ENCODE measurements at regions not wholly inside any gene's neighbourhood (a gene's known extent, or its start where the extent isn't known, plus 50 kb on each side); places are given as distances from the start of the nearest gene placed in this dataset.
"Not testable (repeated sequence)": the region's sequence is repeated elsewhere in the genome, so short reads cannot be mapped to it uniquely, and the experiment has no call there.

GRCh38 chr16:86951041-86951822, 366.0 kb downstream of the C16orf95 start:
- H3K4me3 Mint-ChIP-seq: no peak overlapping the region
- H3K9me3 Mint-ChIP-seq: no peaks in the 10 kb centered on the region
- H3K27ac Mint-ChIP-seq: no peak overlapping the region
- DNase-seq (no peak), ATAC-seq (no peak)
- H3K27me3 Mint-ChIP-seq: peaks cover 9% of the 10 kb centered on the region
- H3K4me1 Mint-ChIP-seq: no peaks in the 10 kb centered on the region
- no peaks in the 10 kb centered on the region for H3K36me3 Mint-ChIP-seq (ENCODE audit: low read depth)

- DNase-seq (no peak), ATAC-seq (no peak)
- H3K4me3 Mint-ChIP-seq: no peak overlapping the region
- no peaks in the 10 kb centered on the region for H3K36me3 Mint-ChIP-seq (ENCODE audit: low read depth)
- peaks cover 12% of the 10 kb centered on the region for H3K27me3 Mint-ChIP-seq
- peaks cover 5% of the 10 kb centered on the region for H3K4me1 Mint-ChIP-seq
- no peaks in the 10 kb centered on the region for H3K9me3 Mint-ChIP-seq
- no peak overlapping the region for H3K27ac Mint-ChIP-seq
Observed at GRCh38 chr16:86951831-86952598, 365.2 kb downstream of the C16orf95 start.

- no peak overlapping the region for H3K27ac Mint-ChIP-seq
- H3K9me3 Mint-ChIP-seq: no peaks in the 10 kb centered on the region
- H3K4me1 Mint-ChIP-seq: peaks cover 5% of the 10 kb centered on the region
- H3K4me3 Mint-ChIP-seq: no peak overlapping the region
- peaks cover 12% of the 10 kb centered on the region for H3K27me3 Mint-ChIP-seq
- no peaks in the 10 kb centered on the region for H3K36me3 Mint-ChIP-seq (ENCODE audit: low read depth)
- DNase-seq: no peak
- no peak for ATAC-seq
Observed at GRCh38 chr16:86952769-86953168, 364.4 kb downstream of the C16orf95 start.

- Mint-ChIP-seq H3K36me3 (ENCODE audit: low read depth) (no peaks in the 10 kb centered on the region), H3K9me3 (no peaks in the 10 kb centered on the region), H3K27ac (no peak overlapping the region), H3K4me1 (peaks cover 5% of the 10 kb centered on the region), H3K4me3 (no peak overlapping the region), H3K27me3 (peaks cover 16% of the 10 kb centered on the region)
- DNase-seq (no peak), ATAC-seq (no peak)
Observed at GRCh38 chr16:86953631-86954391, 363.4 kb downstream of the C16orf95 start.

- Mint-ChIP-seq H3K9me3 (no peaks in the 10 kb centered on the region), H3K27me3 (peaks cover 18% of the 10 kb centered on the region), H3K4me1 (peaks cover 5% of the 10 kb centered on the region), H3K4me3 (no peak overlapping the region), H3K36me3 (ENCODE audit: low read depth) (no peaks in the 10 kb centered on the region), H3K27ac (no peak overlapping the region)
- no peak for ATAC-seq
- DNase-seq: no peak
Observed at GRCh38 chr16:86955136-86955855, 361.9 kb downstream of the C16orf95 start.

- no peak for ATAC-seq
- peaks cover 5% of the 10 kb centered on the region for H3K4me1 Mint-ChIP-seq
- H3K36me3 Mint-ChIP-seq (ENCODE audit: low read depth): no peaks in the 10 kb centered on the region
- DNase-seq: no peak
- H3K27me3 Mint-ChIP-seq: peaks cover 22% of the 10 kb centered on the region
- H3K9me3 Mint-ChIP-seq: no peaks in the 10 kb centered on the region
- no peak overlapping the region for H3K4me3 Mint-ChIP-seq
- H3K27ac Mint-ChIP-seq: no peak overlapping the region
Observed at GRCh38 chr16:86956437-86956836, 360.8 kb downstream of the C16orf95 start.

- not testable (repeated sequence) for ATAC-seq; H3K27ac Mint-ChIP-seq; H3K9me3 Mint-ChIP-seq; H3K4me1 Mint-ChIP-seq; DNase-seq; H3K4me3 Mint-ChIP-seq; H3K36me3 Mint-ChIP-seq (ENCODE audit: low read depth)
- H3K27me3 Mint-ChIP-seq: peaks cover 19% of the 10 kb centered on the region
Observed at GRCh38 chr16:86957662-86958198, 359.5 kb downstream of the C16orf95 start.

GRCh38 chr16:86958423-86958822, 358.8 kb downstream of the C16orf95 start:
- Mint-ChIP-seq H3K4me1 (peaks cover 5% of the 10 kb centered on the region), H3K9me3 (no peaks in the 10 kb centered on the region), H3K27me3 (peaks cover 15% of the 10 kb centered on the region), H3K36me3 (ENCODE audit: low read depth) (no peaks in the 10 kb centered on the region), H3K4me3 (no peak overlapping the region), H3K27ac (no peak overlapping the region)
- ATAC-seq (no peak), DNase-seq (no peak)

- no peak overlapping the region for H3K27ac Mint-ChIP-seq
- H3K27me3 Mint-ChIP-seq: peaks cover 15% of the 10 kb centered on the region
- H3K4me1 Mint-ChIP-seq: peaks cover 5% of the 10 kb centered on the region
- ATAC-seq: no peak
- no peaks in the 10 kb centered on the region for H3K9me3 Mint-ChIP-seq
- no peak overlapping the region for H3K4me3 Mint-ChIP-seq
- no peak for DNase-seq
- H3K36me3 Mint-ChIP-seq (ENCODE audit: low read depth): no peaks in the 10 kb centered on the region
Observed at GRCh38 chr16:86959091-86959651, 358.0 kb downstream of the C16orf95 start.

- peaks cover 5% of the 10 kb centered on the region for H3K4me1 Mint-ChIP-seq
- no peak overlapping the region for H3K27ac Mint-ChIP-seq
- H3K36me3 Mint-ChIP-seq (ENCODE audit: low read depth): no peaks in the 10 kb centered on the region
- H3K27me3 Mint-ChIP-seq: peaks cover 15% of the 10 kb centered on the region
- H3K9me3 Mint-ChIP-seq: no peaks in the 10 kb centered on the region
- DNase-seq (no peak), ATAC-seq (no peak)
- no peak overlapping the region for H3K4me3 Mint-ChIP-seq
Observed at GRCh38 chr16:86959729-86960128, 357.5 kb downstream of the C16orf95 start.

- no peak for DNase-seq
- Mint-ChIP-seq H3K27ac (no peak overlapping the region), H3K27me3 (peaks cover 13% of the 10 kb centered on the region), H3K4me3 (no peak overlapping the region), H3K9me3 (no peaks in the 10 kb centered on the region), H3K36me3 (ENCODE audit: low read depth) (no peaks in the 10 kb centered on the region), H3K4me1 (peaks cover 5% of the 10 kb centered on the region)
- no peak for ATAC-seq
Observed at GRCh38 chr16:86960266-86960665, 356.9 kb downstream of the C16orf95 start.

- H3K4me3 Mint-ChIP-seq: no peak overlapping the region
- ATAC-seq (no peak), DNase-seq (no peak)
- H3K27ac Mint-ChIP-seq: no peak overlapping the region
- H3K27me3 Mint-ChIP-seq: peaks cover 13% of the 10 kb centered on the region
- no peaks in the 10 kb centered on the region for H3K36me3 Mint-ChIP-seq (ENCODE audit: low read depth)
- H3K9me3 Mint-ChIP-seq: no peaks in the 10 kb centered on the region
- peaks cover 5% of the 10 kb centered on the region for H3K4me1 Mint-ChIP-seq
Observed at GRCh38 chr16:86961171-86961601, 356.0 kb downstream of the C16orf95 start.

- no peak for DNase-seq
- Mint-ChIP-seq H3K36me3 (ENCODE audit: low read depth) (no peaks in the 10 kb centered on the region), H3K9me3 (no peaks in the 10 kb centered on the region), H3K4me1 (no peaks in the 10 kb centered on the region), H3K4me3 (no peak overlapping the region), H3K27ac (no peak overlapping the region), H3K27me3 (peaks cover 10% of the 10 kb centered on the region)
- ATAC-seq: no peak
Observed at GRCh38 chr16:86962259-86962658, 354.9 kb downstream of the C16orf95 start.

GRCh38 chr16:86962913-86963312, 354.3 kb downstream of the C16orf95 start:
- no peaks in the 10 kb centered on the region for H3K4me1 Mint-ChIP-seq
- H3K27me3 Mint-ChIP-seq: peaks cover 10% of the 10 kb centered on the region
- H3K36me3 Mint-ChIP-seq (ENCODE audit: low read depth): no peaks in the 10 kb centered on the region
- DNase-seq (no peak), ATAC-seq (no peak)
- no peak overlapping the region for H3K4me3 Mint-ChIP-seq
- no peaks in the 10 kb centered on the region for H3K9me3 Mint-ChIP-seq
- H3K27ac Mint-ChIP-seq: no peak overlapping the region

All from activated naive CD8-positive, alpha-beta T cell treated with anti-CD3 and anti-CD28 coated beads, Interleukin-2, amount 50 U/mL, for 24 hours (primary cell).